RWPE2 (cell line): ENCODE measurements at regions not wholly inside any gene's neighbourhood (a gene's known extent, or its start where the extent isn't known, plus 50 kb on each side); places are given as distances from the start of the nearest gene placed in this dataset.

Source experiments
- ATAC-seq: fragments of 200-7000 bp; cut with Tn5 transposase; 3 replicates; pipeline ENCODE4 v1.9.1; 2021; ENCODE audit warnings: low read depth
- DNase-seq: peaks from one replicate; pipeline ENCODE4 v3.0.0-alpha.2; 2020; ENCODE audit warnings: low spot score
- H3K27ac ChIP-seq: fragments of 450-650 bp; 2 replicates; pipeline ENCODE4 v1.5.1; 2017; ENCODE audit warnings: mild to moderate bottlenecking; ENCODE audit not compliant: poor library complexity, severe bottlenecking
- H3K27me3 ChIP-seq: fragments of 250-450 bp; sonication (Bioruptor Pico); 2 replicates; pipeline ENCODE4 v1.5.1; 2021; ENCODE audit warnings: mild to moderate bottlenecking, moderate library complexity; ENCODE audit not compliant: insufficient read depth, poor library complexity, severe bottlenecking
- H3K36me3 ChIP-seq: fragments of 250-450 bp; sonication (Bioruptor Pico); 2 replicates; pipeline ENCODE4 v1.5.1; 2020; ENCODE audit warnings: low read depth, mild to moderate bottlenecking, moderate library complexity
- H3K4me1 ChIP-seq: fragments of 250-450 bp; sonication (Bioruptor Pico); 2 replicates; pipeline ENCODE4 v1.5.1; 2021; ENCODE audit warnings: mild to moderate bottlenecking, moderate library complexity; ENCODE audit not compliant: insufficient read depth, poor library complexity, severe bottlenecking
- H3K4me3 ChIP-seq: fragments of 250-450 bp; sonication (Bioruptor Pico); 2 replicates; pipeline ENCODE4 v1.5.1; 2021; ENCODE audit warnings: mild to moderate bottlenecking, moderate library complexity; ENCODE audit not compliant: severe bottlenecking
- H3K9me3 ChIP-seq: fragments of 250-450 bp; sonication (Bioruptor Pico); 2 replicates; pipeline ENCODE4 v1.5.1; 2021; ENCODE audit warnings: mild to moderate bottlenecking, moderate library complexity; ENCODE audit not compliant: severe bottlenecking
- CTCF ChIP-seq: fragments of 450-650 bp; IDR thresholded peaks from one replicate; pipeline ENCODE4 v1.5.1; 2017; ENCODE audit warnings: mild to moderate bottlenecking, moderate library complexity; ENCODE audit not compliant: poor library complexity, severe bottlenecking

DNA sequence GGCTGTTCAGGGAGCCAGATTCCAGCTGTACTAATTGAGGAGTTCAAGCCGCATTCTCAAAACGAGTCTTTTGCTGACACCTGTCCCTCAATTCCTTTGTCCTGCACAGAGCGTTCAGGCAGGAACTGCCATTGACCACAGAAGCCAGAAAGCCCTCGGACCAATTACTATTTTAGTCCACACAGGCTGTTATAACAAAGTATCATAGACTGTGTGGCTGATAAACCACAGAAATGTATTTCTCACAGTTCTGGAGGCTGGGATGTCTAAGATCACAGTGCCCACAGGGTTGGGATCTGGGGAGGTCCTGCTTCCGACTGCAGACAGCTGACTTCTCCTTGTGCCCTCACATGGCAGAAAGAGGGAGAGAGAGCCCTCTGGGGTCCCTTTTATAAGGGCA is 119.8 kb upstream of the ATP6AP2 start:
- Histone ChIP-seq H3K27me3 (no peaks in the 10 kb centered on the region), H3K9me3 (no peaks in the 10 kb centered on the region), H3K4me3 (no peak overlapping the region), H3K36me3 (no peaks in the 10 kb centered on the region), H3K27ac (no peak overlapping the region), H3K4me1 (no peaks in the 10 kb centered on the region)
- DNase-seq (no peak), ATAC-seq (no peak)
- no peak for TF ChIP-seq CTCF

- no peak for TF ChIP-seq CTCF
- no peak overlapping the region for H3K27ac ChIP-seq
- H3K27me3 ChIP-seq: no peaks in the 10 kb centered on the region
- DNase-seq: no peak
- H3K9me3 ChIP-seq: no peaks in the 10 kb centered on the region
- H3K4me3 ChIP-seq: no peak overlapping the region
- H3K4me1 ChIP-seq: no peaks in the 10 kb centered on the region
- ATAC-seq: no peak
- no peaks in the 10 kb centered on the region for H3K36me3 ChIP-seq
These were observed 121.1 kb upstream of the ATP6AP2 start for GRCh38 chrX:40459571-40460158.

DNA sequence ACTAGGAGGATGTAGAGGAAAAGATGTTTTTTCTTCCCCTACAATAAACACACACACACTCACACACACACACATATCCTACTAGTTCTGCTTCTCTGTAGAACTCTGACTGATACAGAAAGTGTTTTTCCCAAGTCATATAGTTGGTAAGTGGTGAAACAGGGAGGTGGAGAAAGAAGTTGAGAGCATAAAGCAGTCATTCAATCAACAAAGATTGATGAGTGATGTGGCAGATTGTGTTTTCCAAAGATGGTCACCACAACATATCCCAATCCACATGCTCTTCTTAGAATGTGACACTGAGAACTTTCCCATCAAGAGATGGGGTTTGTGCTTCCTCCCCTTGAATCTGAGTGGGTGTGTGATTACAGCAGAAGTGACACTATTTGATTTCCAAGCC is 123.4 kb upstream of the ATP6AP2 start:
- Histone ChIP-seq H3K9me3 (no peaks in the 10 kb centered on the region), H3K27me3 (no peaks in the 10 kb centered on the region), H3K4me3 (no peak overlapping the region), H3K36me3 (no peaks in the 10 kb centered on the region), H3K27ac (no peak overlapping the region), H3K4me1 (no peaks in the 10 kb centered on the region)
- TF ChIP-seq CTCF: no peak
- DNase-seq (no peak), ATAC-seq (no peak)

GRCh38 chrX:40452031-40452430 is 128.7 kb upstream of the ATP6AP2 start:
- no peak for TF ChIP-seq CTCF
- no peaks in the 10 kb centered on the region for H3K36me3 ChIP-seq
- ATAC-seq (no peak), DNase-seq (no peak)
- H3K27me3 ChIP-seq: no peaks in the 10 kb centered on the region
- no peak overlapping the region for H3K27ac ChIP-seq
- H3K9me3 ChIP-seq: no peaks in the 10 kb centered on the region
- H3K4me1 ChIP-seq: no peaks in the 10 kb centered on the region
- no peak overlapping the region for H3K4me3 ChIP-seq

DNA sequence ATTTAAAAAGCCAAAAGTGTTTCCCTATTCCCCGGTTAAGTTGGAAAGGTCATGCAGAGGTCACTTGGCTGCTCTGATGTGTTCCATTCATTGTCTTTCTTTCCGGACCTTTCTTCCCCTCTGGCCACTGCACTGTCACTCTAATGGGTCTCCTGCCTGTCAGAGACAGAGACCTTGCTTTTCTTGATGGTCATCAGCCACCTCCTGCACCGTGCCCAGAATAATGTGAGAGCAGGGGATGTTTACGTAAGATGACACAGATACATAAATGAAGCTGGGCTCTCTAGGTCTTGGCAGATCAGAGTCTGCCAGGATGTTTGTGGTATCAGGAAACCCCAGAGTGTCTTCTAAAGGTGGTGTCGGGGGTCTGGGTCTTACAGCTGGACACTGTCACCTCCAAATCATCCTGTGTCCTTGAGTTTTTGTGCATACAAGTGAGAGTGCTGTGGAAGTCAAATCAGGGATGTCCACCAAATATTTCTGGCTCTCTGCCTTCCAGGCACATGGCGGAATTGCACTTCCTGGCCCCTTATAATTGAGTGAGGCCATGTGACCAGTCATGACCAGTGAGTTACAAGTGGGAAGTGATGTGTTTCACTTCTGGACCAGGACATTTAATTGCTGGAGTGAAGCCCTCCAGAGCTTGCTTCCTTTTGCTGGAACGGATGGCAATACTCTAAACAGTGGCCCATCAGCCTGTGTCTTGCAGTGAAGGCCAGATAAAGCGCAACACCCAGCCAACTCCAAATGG is 130.6 kb upstream of the ATP6AP2 start:
- H3K9me3 ChIP-seq: no peaks in the 10 kb centered on the region
- H3K4me1 ChIP-seq: no peaks in the 10 kb centered on the region
- ATAC-seq: no peak
- H3K27me3 ChIP-seq: no peaks in the 10 kb centered on the region
- no peak overlapping the region for H3K4me3 ChIP-seq
- no peak for TF ChIP-seq CTCF
- no peaks in the 10 kb centered on the region for H3K36me3 ChIP-seq
- no peak for DNase-seq
- no peak overlapping the region for H3K27ac ChIP-seq
